ENCODE measurements at regions not wholly inside any gene's neighbourhood (a gene's known extent, or its start where the extent isn't known, plus 50 kb on each side); places are given as distances from the start of the nearest gene placed in this dataset.

DNA sequence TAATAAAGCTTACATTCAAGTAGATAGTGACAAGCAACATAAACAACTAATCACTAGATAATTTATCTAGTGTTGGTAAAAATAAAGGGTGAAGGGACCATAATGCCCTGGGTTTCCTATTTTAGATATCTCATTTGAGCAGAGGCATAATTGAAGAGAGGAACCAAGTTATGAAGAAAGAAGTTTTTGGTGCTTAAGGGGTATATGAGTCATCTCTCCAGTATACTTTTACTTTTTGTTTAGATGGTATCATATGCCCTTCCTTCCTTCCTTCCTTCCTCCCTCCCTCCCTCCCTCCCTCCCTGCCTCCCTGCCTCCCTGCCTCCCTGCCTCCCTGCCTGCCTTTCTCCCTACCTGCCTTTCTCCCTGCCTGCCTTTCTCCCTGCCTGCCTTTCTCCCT lies 1053.5 kb upstream of the CELF4 start:
- H3K36me3 ChIP-seq (ENCODE audit: control insufficient read depth, insufficient read depth, low read length), result no peaks in the 10 kb centered on the region
- TF ChIP-seq, protein P1, sequence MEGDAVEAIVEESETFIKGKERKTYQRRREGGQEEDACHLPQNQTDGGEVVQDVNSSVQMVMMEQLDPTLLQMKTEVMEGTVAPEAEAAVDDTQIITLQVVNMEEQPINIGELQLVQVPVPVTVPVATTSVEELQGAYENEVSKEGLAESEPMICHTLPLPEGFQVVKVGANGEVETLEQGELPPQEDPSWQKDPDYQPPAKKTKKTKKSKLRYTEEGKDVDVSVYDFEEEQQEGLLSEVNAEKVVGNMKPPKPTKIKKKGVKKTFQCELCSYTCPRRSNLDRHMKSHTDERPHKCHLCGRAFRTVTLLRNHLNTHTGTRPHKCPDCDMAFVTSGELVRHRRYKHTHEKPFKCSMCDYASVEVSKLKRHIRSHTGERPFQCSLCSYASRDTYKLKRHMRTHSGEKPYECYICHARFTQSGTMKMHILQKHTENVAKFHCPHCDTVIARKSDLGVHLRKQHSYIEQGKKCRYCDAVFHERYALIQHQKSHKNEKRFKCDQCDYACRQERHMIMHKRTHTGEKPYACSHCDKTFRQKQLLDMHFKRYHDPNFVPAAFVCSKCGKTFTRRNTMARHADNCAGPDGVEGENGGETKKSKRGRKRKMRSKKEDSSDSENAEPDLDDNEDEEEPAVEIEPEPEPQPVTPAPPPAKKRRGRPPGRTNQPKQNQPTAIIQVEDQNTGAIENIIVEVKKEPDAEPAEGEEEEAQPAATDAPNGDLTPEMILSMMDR (IDR thresholded peaks at IDR 0.05; ENCODE audit: insufficient read depth, low read length, poor library complexity, severe bottlenecking), result no peak
- DNase-seq (ENCODE audit: extremely low read depth, insufficient read length), result no peak

DNA sequence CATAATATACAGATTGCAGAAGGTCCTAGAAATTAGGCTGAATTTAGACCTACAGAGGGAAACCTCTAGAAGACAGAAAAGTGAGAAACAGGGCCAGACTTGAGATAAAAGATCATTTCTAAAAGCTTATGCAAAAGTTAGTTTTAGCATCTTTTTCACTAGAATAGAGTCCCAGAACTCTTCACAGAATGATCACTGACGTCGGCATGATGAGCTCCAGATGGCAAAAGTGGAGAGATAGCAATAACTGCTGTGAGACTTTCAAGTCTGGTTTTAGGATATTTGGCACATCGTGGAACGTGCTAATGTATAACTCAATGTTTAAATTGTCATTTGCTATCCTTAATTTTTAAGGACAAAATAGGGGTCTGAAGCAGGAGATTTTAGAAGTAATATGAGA lies 1050.7 kb upstream of the CELF4 start:
- Histone ChIP-seq H3K27me3 (replicated peaks; ENCODE audit: control insufficient read depth, insufficient read depth, low read length) (no peaks in the 10 kb centered on the region), H3K4me3 (replicated peaks; ENCODE audit: low read depth, low read length) (no peak overlapping the region), H3K36me3 (ENCODE audit: control insufficient read depth, insufficient read depth, low read length) (no peaks in the 10 kb centered on the region)
- DNase-seq (ENCODE audit: extremely low read depth, insufficient read length), result no peak
- TF ChIP-seq, protein P1 (IDR thresholded peaks at IDR 0.05; ENCODE audit: insufficient read depth, low read length, poor library complexity, severe bottlenecking), result no peak

More for the DNA sequence above, 1053.5 kb upstream of the CELF4 start:
- Histone ChIP-seq H3K27me3 (replicated peaks; ENCODE audit: control insufficient read depth, insufficient read depth, low read length) (no peaks in the 10 kb centered on the region), H3K4me3 (replicated peaks; ENCODE audit: low read depth, low read length) (no peak overlapping the region)

DNA sequence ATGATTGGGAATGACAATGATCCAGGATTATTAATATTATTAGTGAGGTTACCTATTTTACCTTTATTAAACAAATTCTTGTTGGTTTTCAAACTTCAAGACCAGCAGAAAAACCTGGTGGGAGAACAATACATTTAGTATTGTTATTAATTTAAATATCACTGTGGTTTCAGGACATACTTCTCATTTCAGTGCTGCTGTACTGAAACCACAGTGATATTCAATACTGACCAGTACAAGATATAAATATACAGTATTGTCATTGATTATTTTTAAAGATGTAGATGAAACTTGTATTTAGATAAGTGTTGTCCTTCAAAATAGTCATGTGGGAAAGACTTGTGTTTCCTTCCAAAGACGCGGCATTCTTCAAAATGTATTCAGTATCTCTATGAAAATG lies 1047.3 kb upstream of the CELF4 start:
- TF ChIP-seq, protein P1 (IDR thresholded peaks at IDR 0.05; ENCODE audit: insufficient read depth, low read length, poor library complexity, severe bottlenecking), result no peak
- H3K4me3 ChIP-seq (replicated peaks; ENCODE audit: low read depth, low read length), result no peak overlapping the region

DNA sequence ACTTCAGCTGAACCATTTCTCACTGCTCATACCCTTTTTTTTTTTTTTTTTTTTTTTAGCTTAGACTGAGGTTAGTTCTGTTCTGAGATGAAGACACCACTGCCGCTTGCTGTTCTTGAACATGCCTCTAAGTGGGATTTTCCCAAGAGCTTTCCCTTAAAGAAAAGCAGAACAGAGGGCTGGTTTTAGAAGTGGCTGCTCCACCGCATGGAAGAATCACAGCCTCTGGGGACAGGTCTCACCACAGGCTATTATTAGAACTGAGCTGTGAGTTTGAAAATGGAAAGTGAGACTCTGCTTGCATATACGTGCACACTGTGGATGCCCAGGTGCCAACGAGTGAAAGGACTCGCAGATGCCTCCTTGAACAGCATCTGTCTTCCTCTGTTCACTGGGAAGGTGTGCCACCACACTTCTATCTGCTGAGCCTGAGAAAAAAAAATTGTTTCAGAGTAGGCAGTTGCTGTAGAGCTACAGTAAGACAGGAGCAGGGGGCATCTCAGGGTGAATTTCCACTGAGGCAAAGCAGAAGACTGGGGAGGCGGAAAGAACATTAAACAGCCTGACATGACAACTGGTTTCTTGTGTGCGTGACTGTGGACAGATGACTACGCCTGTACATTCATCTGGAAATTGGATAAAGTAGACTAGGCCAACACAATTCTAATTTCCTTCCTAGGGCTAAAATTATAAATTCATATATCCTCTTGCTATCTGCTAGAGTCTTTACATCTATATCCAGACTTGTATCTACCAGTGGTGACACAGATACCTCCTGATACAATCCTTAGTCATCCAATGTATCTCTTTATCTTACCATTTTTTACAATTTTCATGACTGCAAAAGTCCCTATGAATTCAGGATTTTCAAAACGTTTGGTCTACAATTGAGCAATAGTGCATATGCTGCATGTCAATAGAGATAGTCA lies 1045.7 kb upstream of the CELF4 start:
- H3K4me3 ChIP-seq (replicated peaks; ENCODE audit: low read depth, low read length), result no peak overlapping the region
- H3K36me3 ChIP-seq (ENCODE audit: control insufficient read depth, insufficient read depth, low read length), result no peaks in the 10 kb centered on the region
- TF ChIP-seq, protein P1 (IDR thresholded peaks at IDR 0.05; ENCODE audit: insufficient read depth, low read length, poor library complexity, severe bottlenecking), result no peak
- DNase-seq (ENCODE audit: extremely low read depth, insufficient read length), result peak; percentile 69
- H3K27me3 ChIP-seq (replicated peaks; ENCODE audit: control insufficient read depth, insufficient read depth, low read length), result no peaks in the 10 kb centered on the region

More for the DNA sequence above, 1047.3 kb upstream of the CELF4 start:
- DNase-seq (ENCODE audit: extremely low read depth, insufficient read length), result no peak
- no peaks in the 10 kb centered on the region for H3K27me3 ChIP-seq (replicated peaks; ENCODE audit: control insufficient read depth, insufficient read depth, low read length)
- H3K36me3 ChIP-seq (ENCODE audit: control insufficient read depth, insufficient read depth, low read length), result no peaks in the 10 kb centered on the region

DNA sequence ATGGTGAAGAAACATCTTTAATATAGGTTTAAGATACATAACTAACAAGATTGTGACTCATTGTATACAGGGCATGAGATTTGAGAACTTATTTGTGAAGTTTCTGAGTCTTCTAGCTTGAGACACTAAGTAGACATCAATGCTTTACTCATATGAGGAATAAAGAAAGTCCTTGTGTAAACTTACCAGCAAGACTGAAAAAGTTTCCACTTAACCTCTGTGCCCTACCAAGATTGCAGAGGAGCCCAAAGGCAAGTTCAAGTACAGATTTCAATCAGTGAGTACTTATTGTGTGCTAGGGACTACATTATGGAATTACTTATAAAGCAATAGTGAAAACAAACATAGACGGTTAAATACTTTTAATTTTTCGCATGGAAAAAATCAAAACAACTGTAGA lies 1041.2 kb upstream of the CELF4 start:
- TF ChIP-seq, protein P1 (IDR thresholded peaks at IDR 0.05; ENCODE audit: insufficient read depth, low read length, poor library complexity, severe bottlenecking), result no peak
- no peak for DNase-seq (ENCODE audit: extremely low read depth, insufficient read length)
- no peaks in the 10 kb centered on the region for H3K36me3 ChIP-seq (ENCODE audit: control insufficient read depth, insufficient read depth, low read length)

More for the DNA sequence above, 1041.2 kb upstream of the CELF4 start:
- no peak overlapping the region for H3K4me3 ChIP-seq (replicated peaks; ENCODE audit: low read depth, low read length)
- H3K27me3 ChIP-seq (replicated peaks; ENCODE audit: control insufficient read depth, insufficient read depth, low read length), result no peaks in the 10 kb centered on the region

Measured in GM06990 (cell line).